ENCODE measurements at regions not wholly inside any gene's neighbourhood (a gene's known extent, or its start where the extent isn't known, plus 50 kb on each side); places are given as distances from the start of the nearest gene placed in this dataset.

DNA sequence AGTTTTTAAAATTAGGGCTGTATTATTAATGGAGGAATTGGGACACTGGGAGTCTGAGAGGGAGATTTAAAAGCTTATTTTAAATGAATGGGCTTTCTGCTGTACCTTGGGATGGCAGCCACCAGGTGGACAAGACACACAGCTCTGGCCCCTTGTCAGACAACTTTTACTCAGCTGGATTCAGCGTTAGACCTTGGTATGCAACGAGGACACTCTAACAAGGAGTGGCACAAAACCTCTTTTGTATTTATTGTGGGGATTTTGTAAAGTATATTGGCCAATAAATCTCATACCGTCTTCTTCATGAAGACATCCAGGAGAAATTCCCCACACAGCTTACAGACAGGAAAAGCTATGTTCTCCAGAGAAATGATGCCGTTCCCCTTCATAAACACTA is 105.7 kb downstream of the LCA5 start:
- Histone ChIP-seq H3K79me2 (ENCODE audit: insufficient read depth, low read length) (no peaks in the 10 kb centered on the region), H4K20me1 (ENCODE audit: insufficient read depth, low read length) (no peaks in the 10 kb centered on the region), H2AFZ (ENCODE audit: low read length) (no peak overlapping the region), H3K9me3 (ENCODE audit: low read depth, low read length) (no peaks in the 10 kb centered on the region), H3K27me3 (ENCODE audit: insufficient read depth, low read length) (no peaks in the 10 kb centered on the region), H3K4me1 (ENCODE audit: insufficient read depth, low read length) (no peaks in the 10 kb centered on the region), H3K27ac (ENCODE audit: low read depth, low read length) (no peak overlapping the region), H3K4me2 (ENCODE audit: insufficient read depth, low read length) (no peak overlapping the region), H3K36me3 (ENCODE audit: insufficient read depth, low read length) (no peaks in the 10 kb centered on the region), H3K4me3 (ENCODE audit: insufficient read depth, low read length) (no peak overlapping the region)
- TF ChIP-seq, protein P1, sequence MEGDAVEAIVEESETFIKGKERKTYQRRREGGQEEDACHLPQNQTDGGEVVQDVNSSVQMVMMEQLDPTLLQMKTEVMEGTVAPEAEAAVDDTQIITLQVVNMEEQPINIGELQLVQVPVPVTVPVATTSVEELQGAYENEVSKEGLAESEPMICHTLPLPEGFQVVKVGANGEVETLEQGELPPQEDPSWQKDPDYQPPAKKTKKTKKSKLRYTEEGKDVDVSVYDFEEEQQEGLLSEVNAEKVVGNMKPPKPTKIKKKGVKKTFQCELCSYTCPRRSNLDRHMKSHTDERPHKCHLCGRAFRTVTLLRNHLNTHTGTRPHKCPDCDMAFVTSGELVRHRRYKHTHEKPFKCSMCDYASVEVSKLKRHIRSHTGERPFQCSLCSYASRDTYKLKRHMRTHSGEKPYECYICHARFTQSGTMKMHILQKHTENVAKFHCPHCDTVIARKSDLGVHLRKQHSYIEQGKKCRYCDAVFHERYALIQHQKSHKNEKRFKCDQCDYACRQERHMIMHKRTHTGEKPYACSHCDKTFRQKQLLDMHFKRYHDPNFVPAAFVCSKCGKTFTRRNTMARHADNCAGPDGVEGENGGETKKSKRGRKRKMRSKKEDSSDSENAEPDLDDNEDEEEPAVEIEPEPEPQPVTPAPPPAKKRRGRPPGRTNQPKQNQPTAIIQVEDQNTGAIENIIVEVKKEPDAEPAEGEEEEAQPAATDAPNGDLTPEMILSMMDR (IDR thresholded peaks at IDR 0.05; ENCODE audit: extremely low read depth, low read depth, low read length), result peak; percentile 15
- no peak for DNase-seq (ENCODE audit: insufficient read length, low spot score, missing footprints)

DNA sequence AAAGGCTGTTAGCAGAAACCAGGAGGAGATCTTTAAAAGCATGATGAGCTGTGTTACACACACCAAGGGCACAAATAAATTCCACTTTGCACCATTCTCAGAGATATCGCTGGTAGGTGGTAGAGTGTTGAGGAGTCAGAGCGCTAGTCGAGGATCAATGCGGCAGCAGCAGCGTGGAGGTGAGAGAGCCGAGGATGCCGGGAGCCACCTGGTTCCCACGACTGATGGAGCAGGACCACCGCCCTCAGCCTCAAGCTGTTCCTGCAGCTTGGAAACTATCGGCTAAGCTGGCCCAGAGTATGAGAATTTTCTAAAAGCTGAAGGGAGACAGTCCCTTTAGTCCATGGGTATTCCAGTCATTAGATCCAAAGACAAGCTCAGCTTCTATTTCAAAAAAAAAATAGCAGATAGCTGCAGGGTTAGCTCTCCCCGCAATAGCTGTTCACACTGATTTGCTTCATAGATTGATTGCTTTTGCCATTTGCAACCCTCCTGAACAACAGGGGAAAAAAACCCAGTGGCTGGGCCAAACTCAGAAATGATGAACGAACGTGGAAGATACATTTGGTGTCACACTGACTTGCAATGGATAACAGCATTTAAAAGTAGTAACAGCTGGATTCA is 106.2 kb downstream of the LCA5 start:
- Histone ChIP-seq H3K36me3 (ENCODE audit: insufficient read depth, low read length) (no peaks in the 10 kb centered on the region), H2AFZ (ENCODE audit: low read length) (no peak overlapping the region), H3K4me3 (ENCODE audit: insufficient read depth, low read length) (no peak overlapping the region)

DNA sequence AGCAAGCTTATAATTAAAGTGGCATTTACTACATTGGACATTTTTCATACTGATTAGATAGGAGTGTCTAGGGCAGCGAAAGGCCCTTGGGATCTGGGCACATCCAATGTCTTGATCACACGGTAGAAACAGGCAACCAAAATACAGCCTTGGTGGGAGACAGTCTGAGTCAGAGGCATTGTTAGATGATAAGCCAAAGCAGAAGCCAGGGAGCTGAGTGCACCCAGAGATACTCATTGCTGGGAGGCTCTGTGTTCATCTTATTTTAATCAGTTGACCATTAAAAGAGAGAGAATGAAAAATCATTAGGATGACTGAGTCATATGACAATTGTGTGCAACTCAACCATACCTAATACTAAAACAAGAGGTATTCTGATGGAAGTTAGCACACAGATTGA is 109.5 kb downstream of the LCA5 start:
- no peak overlapping the region for H3K27ac ChIP-seq (ENCODE audit: low read depth, low read length)
- H3K27me3 ChIP-seq (ENCODE audit: insufficient read depth, low read length), result no peaks in the 10 kb centered on the region
- no peak overlapping the region for H3K4me3 ChIP-seq (ENCODE audit: insufficient read depth, low read length)

More for the DNA sequence above, 106.2 kb downstream of the LCA5 start:
- Histone ChIP-seq H3K4me2 (ENCODE audit: insufficient read depth, low read length) (no peak overlapping the region), H3K9me3 (ENCODE audit: low read depth, low read length) (no peaks in the 10 kb centered on the region), H4K20me1 (ENCODE audit: insufficient read depth, low read length) (no peaks in the 10 kb centered on the region), H3K27ac (ENCODE audit: low read depth, low read length) (no peak overlapping the region), H3K4me1 (ENCODE audit: insufficient read depth, low read length) (no peaks in the 10 kb centered on the region), H3K27me3 (ENCODE audit: insufficient read depth, low read length) (no peaks in the 10 kb centered on the region), H3K79me2 (ENCODE audit: insufficient read depth, low read length) (no peaks in the 10 kb centered on the region)
- DNase-seq (ENCODE audit: insufficient read length, low spot score, missing footprints), result no peak
- TF ChIP-seq, protein P1 (IDR thresholded peaks at IDR 0.05; ENCODE audit: extremely low read depth, low read depth, low read length), result no peak

DNA sequence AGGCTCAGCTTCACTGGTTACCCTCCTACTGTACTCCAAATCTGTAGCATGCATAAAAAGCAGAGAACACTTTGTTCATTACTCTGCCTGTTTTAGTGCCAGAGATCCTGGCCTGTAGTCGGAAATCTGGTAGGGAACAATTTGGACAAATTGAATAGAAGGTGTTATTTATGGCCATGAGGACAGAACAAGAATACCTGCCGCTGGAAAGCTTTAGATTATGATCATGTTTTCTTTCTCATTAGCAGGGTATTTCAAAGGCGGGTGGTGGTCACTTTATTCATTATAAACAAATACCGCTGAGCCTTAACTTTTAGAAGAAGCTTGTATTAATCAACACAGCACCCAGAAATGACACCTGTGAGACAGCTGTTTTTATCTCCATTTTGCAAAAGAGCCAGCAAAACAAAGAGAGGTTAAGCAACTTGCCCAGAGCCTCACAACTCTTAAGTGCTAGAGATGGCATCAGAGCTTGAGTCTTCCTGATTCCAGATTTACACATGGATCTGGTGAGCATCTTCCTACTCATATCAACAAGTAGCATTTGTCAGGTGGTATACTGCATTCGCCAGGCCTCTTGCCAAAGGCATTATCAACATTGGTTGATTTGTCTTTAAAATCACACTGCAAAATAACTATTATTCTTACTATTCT is 110.5 kb downstream of the LCA5 start:
- Histone ChIP-seq H3K36me3 (ENCODE audit: insufficient read depth, low read length) (no peaks in the 10 kb centered on the region), H3K4me2 (ENCODE audit: insufficient read depth, low read length) (no peak overlapping the region), H3K4me1 (ENCODE audit: insufficient read depth, low read length) (peaks cover 7% of the 10 kb centered on the region), H3K9me3 (ENCODE audit: low read depth, low read length) (no peaks in the 10 kb centered on the region), H3K79me2 (ENCODE audit: insufficient read depth, low read length) (no peaks in the 10 kb centered on the region), H3K27me3 (ENCODE audit: insufficient read depth, low read length) (no peaks in the 10 kb centered on the region), H3K4me3 (ENCODE audit: insufficient read depth, low read length) (no peak overlapping the region), H2AFZ (ENCODE audit: low read length) (no peak overlapping the region), H4K20me1 (ENCODE audit: insufficient read depth, low read length) (no peaks in the 10 kb centered on the region), H3K27ac (ENCODE audit: low read depth, low read length) (no peak overlapping the region)
- TF ChIP-seq, protein P1 (IDR thresholded peaks at IDR 0.05; ENCODE audit: extremely low read depth, low read depth, low read length), result no peak
- no peak for DNase-seq (ENCODE audit: insufficient read length, low spot score, missing footprints)

More for the DNA sequence above, 109.5 kb downstream of the LCA5 start:
- no peaks in the 10 kb centered on the region for H3K36me3 ChIP-seq (ENCODE audit: insufficient read depth, low read length)
- DNase-seq (ENCODE audit: insufficient read length, low spot score, missing footprints), result no peak
- H4K20me1 ChIP-seq (ENCODE audit: insufficient read depth, low read length), result no peaks in the 10 kb centered on the region
- no peaks in the 10 kb centered on the region for H3K4me1 ChIP-seq (ENCODE audit: insufficient read depth, low read length)
- H2AFZ ChIP-seq (ENCODE audit: low read length), result no peak overlapping the region
- TF ChIP-seq, protein P1 (IDR thresholded peaks at IDR 0.05; ENCODE audit: extremely low read depth, low read depth, low read length), result no peak
- H3K9me3 ChIP-seq (ENCODE audit: low read depth, low read length), result no peaks in the 10 kb centered on the region
- H3K79me2 ChIP-seq (ENCODE audit: insufficient read depth, low read length), result no peaks in the 10 kb centered on the region
- H3K4me2 ChIP-seq (ENCODE audit: insufficient read depth, low read length), result no peak overlapping the region

All from osteoblast (primary cell).